ENCODE measurements at regions not wholly inside any gene's neighbourhood (a gene's known extent, or its start where the extent isn't known, plus 50 kb on each side); places are given as distances from the start of the nearest gene placed in this dataset.

DNA sequence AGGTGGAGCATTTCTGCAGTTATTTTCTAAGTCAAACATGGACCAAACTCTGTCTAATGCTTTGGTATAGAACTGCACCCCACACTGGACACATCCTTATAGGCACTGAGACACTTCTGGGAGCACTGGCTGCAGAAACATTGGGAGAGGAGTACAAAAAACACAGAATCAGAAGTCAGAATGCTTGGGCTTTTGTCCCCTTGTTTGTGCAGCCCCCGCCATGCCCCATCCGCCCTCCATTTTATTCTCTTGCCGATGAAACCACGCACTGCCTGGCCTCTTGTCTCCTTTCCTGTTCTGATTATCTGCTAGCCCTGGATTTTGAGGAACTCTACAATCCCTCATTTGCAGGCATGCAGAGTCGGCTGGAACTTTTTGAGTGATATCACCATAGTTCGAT, 1201.2 kb downstream of the TBC1D22A start:
- no peak for DNase-seq (ENCODE audit: extremely low read depth in 1 of 2, low read depth in 1 of 2)

DNA sequence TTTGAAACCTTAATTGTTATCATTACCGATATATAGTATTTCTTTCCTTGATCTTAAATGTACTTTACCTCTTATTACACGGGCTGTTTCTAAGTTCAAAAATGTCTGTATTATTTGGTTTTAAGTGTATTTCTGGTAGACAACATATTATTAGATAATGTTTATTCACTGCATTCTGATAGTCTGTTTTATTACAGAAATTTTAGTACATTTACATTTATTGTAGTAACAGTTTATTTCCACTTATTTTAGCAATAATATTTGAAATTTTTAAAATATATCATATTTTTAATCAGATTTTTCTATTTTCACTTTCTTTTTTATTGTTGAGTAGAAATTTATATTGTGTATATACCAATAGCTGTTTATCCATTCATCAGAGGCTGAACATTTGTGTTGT, 1195.2 kb downstream of the TBC1D22A start:
- DNase-seq (ENCODE audit: extremely low read depth in 1 of 2, low read depth in 1 of 2), result no peak

DNA sequence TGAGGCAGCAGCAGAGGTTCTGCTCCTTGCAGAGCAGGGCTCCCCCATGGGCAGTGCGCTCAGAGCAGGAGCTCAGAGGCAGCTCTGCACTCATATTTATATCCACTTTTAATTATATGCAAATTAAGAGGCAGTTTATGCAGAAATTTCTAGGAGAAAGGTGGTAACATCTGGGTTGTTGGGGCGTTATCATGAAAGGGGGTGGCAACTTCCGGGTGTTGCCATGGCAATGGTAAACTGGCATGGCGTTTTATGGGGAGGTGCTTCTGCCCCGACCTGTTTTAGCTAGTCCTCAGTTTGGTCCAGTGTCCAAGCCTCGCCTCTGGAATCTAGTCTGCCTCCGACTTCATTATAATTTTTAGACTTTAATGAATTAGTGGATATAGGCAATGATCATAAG, 1191.7 kb downstream of the TBC1D22A start:
- no peak for DNase-seq (ENCODE audit: extremely low read depth in 1 of 2, low read depth in 1 of 2)

DNA sequence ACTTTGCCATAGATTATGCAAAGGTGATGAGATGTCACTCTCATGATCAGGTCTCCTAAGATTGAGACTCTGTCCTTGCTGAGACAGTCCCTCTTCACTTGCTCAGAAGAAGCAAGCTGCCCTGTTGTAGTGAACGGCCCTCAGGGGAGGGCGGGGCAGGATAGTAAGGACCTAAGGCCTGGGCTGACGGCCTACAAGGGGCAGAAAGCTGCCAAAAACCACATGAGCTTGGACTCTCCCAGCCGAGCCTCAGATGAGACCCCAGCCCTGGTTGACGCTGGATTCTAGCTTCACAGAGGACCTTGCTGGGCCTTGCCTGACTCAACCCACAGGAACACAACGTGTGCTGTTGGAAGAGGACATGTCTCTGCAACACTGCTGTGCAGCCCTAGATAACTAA, 1182.5 kb downstream of the TBC1D22A start:
- DNase-seq (ENCODE audit: extremely low read depth in 1 of 2, low read depth in 1 of 2), result no peak

DNA sequence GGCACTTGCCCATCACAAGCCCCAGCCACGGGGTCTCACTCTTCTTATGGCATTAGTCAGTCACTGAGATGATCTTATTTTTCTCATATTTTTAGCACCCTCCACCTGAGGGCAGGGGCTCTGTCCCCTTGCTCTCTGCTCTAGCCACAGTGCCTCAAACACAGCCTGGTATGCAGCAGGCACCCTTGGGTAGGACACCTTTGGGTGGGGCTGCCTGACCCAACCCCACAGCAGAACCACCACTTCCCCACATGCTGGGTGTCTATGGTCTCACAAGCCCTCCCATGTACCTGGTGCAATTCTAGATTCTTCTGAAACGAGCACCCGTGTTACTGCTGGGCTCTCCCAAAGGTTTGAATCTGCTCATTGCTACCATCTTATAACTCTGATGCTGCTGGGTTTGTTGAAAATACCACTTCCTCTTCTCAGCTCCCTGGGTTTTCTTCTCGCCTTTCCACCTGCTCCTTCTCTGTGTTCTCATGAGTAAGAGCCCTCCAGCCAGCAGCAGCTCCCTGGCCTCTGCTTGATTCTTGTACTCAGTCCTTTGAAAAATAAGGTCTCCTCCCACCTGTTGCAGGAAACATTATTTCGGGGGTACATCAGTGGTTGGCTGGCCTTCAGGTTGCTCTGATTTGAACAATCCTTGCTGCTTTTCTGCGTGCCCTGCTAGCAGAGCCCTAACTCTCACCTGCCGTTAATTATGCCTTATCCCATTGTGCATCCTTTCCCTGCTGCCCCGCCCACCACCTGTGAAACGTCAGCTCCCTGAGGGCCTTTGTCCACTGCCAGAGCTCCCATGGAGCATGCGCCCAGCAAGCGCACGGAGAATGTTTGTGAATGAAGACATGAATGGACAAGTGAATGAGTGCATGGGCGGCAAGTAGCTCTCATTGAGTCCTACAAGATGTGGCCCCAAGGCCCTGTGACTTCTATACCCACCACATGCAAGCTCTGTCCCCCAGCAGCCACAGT, 1181.6 kb downstream of the TBC1D22A start:
- DNase-seq (ENCODE audit: extremely low read depth in 1 of 2, low read depth in 1 of 2), result no peak

DNA sequence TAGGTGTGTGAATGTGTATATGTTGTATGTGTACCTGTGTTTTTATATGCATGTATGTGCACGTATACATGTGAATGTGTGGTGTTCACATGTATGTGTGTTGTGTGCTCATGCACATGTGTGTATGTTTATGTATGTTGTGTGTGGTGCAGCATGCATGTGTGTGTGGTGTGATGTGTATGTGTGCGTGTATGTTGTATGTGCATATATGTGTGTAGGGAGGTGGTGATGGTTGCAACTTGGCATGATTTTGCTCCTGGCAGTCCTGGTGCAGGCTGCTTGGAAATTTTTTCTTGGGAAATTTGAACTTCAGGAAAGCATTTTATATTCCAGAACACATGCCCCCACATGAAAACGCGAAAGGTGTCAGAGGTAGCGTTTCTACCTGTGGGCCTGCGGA, 1177.8 kb downstream of the TBC1D22A start:
- DNase-seq (ENCODE audit: extremely low read depth in 1 of 2, low read depth in 1 of 2), result no peak

DNA sequence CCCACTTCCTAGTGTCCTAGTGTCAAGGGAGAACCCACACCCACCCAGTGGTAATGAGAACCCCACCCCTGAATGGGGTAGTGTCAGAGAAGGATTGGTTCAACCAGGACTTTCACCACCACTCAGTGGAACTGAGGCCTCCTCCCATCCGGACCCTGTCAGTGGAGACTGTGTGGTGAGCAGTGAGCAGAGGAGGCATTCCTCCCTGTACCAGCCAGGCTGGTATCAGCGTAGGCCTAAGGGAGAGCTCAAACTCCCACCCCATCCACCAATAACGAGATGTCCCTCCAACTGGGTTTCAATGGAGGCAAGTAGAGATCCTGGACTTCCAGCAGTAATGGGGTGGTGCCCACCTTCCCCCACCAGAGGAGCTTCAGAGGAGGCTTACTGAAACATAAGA, 1171.4 kb downstream of the TBC1D22A start:
- DNase-seq (ENCODE audit: extremely low read depth in 1 of 2, low read depth in 1 of 2), result no peak

DNA sequence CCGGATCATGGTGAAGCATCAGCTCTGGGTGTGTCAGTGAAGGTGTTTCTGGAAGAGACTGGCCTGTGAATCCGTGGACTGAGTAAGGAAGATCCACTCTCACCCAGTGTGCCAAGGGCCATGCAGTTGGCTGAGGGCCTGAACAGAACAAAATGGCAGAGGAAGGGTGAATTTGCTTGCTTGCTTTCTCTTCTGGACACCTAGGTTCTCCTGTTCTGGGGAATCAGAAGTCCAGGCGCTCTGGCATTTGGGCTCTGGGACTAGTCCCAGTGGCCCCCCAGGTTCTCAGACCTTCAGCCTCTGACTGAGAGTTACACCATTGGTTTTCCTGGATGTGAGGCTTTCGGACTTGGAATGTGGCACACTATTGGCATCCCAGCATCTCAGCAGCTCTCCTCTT, 1170.8 kb downstream of the TBC1D22A start:
- DNase-seq (ENCODE audit: extremely low read depth in 1 of 2, low read depth in 1 of 2), result no peak

DNA sequence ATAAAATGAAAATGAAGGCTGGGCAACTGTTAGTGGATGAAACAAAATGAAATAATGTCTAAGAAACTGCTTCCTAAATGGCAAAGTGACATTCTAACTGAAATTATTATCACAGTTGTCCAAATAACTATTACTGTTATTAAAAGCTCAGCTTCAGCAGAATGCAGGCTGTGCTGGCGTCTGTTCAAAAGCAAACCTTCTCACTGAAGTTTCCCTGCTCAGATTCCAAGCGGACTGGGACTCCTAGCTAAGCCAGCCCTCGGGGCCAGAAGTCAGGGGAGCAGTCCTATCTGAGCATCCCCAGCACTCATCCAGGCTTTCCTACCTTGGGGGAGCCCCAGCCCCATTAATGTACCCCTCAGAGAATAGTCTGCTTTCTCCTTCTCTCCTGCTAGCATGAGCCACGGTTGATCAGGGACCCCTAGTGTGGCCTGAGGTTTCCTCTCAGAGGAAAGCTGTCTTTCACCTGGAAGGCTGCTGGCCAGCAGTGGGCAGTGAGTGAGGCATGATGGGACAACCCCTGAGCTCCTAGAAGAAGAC, 1167.3 kb downstream of the TBC1D22A start:
- DNase-seq (ENCODE audit: extremely low read depth in 1 of 2, low read depth in 1 of 2), result no peak

DNA sequence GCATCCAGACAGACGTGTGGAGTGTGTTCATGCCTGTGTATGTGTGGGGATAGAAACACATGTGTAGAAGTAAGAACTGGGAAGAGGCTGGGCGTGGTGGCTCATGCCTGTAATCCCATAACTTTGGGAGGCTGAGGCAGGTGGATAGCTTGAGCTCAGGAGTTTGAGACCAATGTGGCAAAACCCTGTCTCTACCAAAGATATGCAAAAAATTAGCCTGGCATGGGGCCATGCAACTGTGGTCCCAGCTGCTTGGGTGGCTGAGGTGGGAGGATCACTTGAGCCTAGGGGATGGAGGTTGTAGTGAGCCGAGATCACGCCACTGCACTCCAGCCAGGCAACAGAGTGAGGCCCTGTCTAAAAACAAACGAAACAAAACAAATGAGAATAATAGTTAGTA, 1166.6 kb downstream of the TBC1D22A start:
- no peak for DNase-seq (ENCODE audit: extremely low read depth in 1 of 2, low read depth in 1 of 2)

DNA sequence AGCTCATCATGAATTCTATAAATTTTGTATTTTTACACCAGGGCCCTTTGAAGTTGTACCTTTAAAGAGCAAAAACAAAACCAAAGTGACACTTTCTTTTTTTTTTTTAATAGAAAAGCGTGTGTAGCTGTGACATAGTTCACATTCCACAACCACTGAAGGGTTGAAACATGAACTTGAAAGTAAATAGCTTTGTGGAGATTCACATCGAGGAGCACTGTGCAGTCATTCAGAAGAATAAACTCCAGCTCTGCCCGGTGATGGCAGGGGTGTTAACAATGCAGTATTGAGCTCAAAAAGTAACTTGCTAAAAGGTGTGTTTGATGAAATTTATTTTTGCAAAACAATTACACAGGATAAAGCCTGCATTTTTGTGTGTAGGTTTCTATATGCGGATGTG, 1166.2 kb downstream of the TBC1D22A start:
- DNase-seq (ENCODE audit: extremely low read depth in 1 of 2, low read depth in 1 of 2), result no peak

DNA sequence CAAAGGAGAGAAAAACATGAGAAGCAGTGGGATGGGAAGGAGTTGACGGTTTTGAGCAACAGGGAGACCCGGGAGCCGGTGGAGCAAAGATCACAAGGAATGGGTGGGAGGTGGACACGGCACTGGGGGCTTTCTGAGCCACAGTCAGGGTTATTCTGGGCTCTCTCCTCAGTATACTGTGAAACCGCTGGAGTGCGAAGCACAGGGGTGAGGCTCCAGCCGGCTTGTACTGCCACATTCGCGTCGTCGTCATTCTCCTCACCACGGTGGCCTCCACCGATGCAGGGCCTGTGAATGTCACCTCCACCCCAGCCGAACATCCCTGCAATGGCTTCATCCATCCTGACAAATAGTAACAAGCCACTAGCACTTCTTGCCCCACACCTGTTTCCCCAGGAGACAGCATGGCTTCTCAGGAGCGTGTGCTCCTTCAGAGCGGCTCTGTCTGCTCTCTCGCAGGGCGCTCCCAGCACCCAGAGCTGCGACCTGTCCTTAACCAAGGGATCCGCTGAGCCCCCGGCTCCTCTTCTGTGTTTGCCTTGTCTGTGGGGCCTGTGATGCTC, 1165.3 kb downstream of the TBC1D22A start:
- DNase-seq (ENCODE audit: extremely low read depth in 1 of 2, low read depth in 1 of 2), result no peak

DNA sequence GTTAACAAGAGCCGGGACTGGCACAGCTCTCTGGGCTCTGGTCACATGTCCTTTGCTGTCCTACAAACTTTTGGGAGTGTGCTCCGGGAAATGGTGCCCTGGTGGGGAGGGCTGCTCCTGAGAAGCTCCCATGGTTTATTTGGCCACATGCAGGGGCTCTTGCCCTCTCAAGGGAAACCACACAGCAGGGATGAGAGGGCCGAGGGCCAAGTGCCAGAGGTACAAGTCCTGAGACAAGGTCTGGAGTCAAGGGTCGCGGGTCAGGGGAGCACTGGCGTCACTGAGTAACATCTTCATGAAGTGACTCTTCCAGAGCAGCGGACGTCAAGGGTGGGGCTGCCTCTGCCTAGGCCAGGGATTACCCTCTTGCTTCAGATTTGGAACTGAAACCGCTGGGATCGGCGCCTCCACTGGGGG, 1160.6 kb downstream of the TBC1D22A start:
- DNase-seq (ENCODE audit: extremely low read depth in 1 of 2, low read depth in 1 of 2), result no peak

DNA sequence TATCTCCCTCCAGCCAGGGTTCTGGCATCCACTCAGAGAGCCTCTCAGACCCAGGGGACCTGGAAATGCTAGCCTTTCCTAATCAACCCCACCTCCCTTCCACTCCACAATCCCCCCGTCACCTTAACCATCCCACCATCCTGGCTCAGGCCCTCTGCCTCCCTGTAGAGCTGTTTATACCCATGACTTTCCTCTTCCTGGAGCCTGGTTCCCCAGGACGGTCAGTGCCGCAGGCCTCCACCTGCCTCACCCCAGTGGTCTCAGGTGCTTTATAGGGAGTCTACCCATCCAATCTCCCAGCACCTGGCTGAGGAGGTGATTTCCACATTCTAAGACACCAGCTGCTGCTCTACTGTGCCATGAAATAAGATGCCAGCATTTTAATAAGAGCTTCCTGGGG, 1159.5 kb downstream of the TBC1D22A start:
- DNase-seq (ENCODE audit: extremely low read depth in 1 of 2, low read depth in 1 of 2), result no peak

DNA sequence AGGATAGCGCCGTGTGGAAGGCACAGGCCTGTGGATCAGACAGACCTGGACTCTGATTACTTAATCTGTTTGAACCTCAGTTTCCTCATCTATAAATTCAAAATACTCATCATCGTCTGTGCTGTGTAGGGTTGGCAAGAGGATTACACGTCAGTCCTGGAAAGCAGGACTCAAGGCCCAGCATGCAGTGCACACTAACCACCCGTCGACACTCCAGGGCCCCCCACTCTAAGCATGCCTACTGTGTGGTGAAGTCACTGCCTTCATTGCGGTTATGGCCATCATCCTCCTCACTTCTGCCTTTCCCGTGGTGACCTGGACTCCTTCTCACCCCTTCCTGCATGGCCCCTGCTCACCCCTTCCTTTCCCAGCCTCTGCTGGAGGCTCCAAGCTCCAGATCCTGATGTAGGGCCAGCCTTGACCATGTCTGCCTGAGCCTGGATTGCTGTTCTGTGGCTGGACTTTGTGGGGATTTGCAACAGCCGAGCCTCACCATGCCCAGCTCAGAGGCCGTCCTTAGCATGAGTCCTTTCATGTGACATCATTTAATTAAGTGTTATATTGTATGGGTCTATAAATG, 1158.0 kb downstream of the TBC1D22A start:
- DNase-seq (ENCODE audit: extremely low read depth in 1 of 2, low read depth in 1 of 2), result no peak

DNA sequence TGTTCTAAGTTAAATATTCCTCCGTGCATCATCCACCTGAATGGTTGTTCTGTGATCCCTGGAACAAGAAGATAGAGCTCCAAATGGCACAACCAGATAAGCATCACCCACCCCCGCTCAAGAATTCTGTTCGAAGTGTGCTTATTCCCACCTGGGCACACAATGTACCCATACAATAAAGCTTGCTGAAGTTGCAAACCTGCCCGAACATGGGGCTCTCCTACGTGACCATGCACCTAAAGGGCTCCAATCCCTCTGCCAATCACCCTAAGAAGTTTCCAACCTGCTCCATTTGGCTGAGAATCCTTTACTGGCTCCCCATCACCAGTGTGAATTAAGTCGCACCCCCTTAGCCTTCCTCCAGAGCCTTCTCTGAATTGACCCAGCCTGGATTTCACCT, 1157.4 kb downstream of the TBC1D22A start:
- no peak for DNase-seq (ENCODE audit: extremely low read depth in 1 of 2, low read depth in 1 of 2)

DNA sequence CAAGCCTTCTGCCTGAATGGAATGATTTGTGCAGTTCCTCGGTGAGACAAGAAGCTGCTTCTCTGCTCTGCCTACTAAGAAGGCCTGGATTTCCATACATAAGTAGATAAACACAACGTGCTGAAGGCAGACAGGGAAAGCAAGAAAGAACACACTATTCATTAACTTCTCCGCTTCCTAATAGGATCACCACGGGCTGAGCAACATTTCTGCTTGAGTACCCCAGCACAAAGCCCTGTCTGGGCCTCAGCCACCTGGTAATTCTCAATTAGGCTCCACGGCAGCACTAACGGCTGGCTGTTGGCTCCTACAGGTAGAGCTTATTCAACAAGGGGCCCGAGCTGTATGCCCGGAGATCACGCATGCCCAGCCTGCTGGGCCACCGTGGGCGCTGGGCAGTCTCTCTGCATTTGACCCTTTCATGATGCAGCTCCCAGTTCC, 1156.6 kb downstream of the TBC1D22A start:
- no peak for DNase-seq (ENCODE audit: extremely low read depth in 1 of 2, low read depth in 1 of 2)

DNA sequence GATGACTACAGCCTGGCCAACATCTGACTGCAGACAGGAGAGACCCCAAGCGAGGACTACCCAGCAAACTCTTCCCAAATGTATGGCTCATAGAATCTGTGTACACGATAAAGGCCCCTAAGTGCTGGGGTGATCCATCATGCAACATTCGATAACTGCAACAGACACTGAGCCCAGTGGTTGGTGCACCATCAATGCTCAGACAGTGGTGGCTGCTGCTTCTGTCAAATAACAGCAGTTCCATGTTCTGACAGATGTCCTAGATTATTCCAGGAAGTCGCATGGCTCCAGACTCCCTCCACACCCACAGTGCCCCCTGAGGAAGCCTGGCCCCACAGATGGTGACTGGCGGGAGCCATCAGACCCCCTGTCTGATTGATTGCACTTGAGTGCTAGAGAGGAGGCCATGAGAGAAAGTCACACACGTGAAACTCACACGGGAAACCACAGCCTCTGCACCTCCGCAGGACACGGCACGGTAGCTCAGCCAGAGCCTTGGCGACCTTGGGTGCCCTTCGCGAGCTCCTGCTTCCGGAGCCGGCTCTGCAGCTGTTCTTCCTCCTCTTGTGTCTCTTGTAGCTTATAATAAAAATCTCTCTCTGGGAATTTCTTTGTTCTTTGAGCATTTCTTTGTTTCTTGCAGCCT, 1155.9 kb downstream of the TBC1D22A start:
- DNase-seq (ENCODE audit: extremely low read depth in 1 of 2, low read depth in 1 of 2), result peak in 1 of 2 donors; percentile 4

DNA sequence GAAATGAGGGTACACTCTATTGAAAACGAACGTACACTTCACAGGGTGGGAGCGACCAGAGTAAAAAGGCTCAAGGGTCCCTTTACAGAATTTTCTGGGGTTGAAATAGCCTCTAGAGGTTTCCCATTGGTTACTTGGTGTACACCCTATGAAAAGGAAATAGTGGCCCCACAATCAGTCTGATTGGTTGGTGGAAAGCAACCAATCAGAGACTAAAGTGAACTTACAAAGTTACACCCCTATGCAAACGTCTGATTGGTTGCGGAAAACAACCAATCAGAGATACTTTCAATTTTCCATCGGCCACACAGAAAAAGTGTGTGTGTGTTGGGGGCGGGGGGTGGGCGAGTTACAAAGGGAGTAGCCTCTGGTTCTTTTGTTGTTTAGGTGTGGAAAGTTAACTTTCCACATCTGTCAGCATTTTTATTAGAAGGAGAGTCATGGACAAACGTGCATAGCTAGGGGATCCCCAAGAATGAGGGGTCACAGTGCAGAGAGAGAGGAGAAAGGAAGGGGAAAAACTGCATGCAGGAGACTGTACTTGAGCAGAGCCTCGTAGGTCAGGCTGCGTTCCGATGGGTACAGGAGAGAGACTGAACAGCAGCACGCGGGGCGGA, 1152.1 kb downstream of the TBC1D22A start:
- DNase-seq (ENCODE audit: extremely low read depth in 1 of 2, low read depth in 1 of 2), result no peak

DNA sequence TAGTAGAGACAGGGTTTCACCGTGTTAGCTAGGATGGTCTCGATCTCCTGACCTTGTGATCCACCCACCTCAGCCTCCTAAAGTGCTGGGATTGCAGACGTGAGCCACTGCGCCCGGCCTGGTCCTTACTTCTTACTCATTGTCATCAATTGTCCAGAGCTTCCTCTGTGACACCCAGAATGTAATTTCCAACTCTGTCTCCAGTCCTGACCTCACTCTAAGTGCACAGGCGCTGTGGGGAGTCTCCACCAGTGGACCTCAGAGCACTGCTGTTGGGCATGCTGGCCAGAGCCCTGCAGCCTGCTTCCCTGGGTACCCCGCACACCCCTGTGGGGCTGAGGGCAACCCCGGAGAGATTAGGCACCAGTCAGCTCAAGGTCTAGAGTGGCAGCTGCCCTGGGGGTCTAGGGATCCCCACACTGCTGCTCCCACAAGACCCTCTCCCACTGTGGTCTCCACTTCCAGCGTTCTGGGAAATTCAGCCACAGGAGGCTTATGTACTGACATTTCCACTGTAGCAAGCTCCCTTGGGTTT, 1140.3 kb downstream of the TBC1D22A start:
- no peak for DNase-seq (ENCODE audit: extremely low read depth in 1 of 2, low read depth in 1 of 2)

DNA sequence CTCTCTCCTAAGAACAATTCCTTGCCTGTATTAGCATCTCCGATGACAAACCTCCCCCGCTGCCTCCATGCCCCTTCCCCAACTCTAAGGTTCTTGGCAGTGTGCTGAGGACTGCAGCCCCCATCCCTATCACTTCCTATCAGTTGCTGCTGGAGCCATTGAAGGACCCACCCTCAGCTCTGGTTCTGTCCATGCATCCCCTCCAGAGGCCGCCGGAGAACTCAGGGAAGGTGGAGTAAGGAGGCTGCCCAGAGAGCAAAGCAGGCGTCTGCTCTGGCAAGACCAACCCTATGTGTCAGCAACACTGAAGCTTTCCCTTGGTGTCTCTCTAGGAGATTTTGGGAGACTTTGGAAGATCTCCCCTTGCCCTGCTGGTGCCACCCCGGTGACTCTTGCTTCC, 1139.5 kb downstream of the TBC1D22A start:
- no peak for DNase-seq (ENCODE audit: extremely low read depth in 1 of 2, low read depth in 1 of 2)
